ENCODE measurements at regions not wholly inside any gene's neighbourhood (a gene's known extent, or its start where the extent isn't known, plus 50 kb on each side); places are given as distances from the start of the nearest gene placed in this dataset.

- H3K4me3 Mint-ChIP-seq, result no peak overlapping the region
- no peaks in the 10 kb centered on the region for H3K27me3 Mint-ChIP-seq (ENCODE audit: low read depth, poor library complexity)
- H3K36me3 Mint-ChIP-seq (ENCODE audit: low read depth), result no peaks in the 10 kb centered on the region
- H3K4me1 Mint-ChIP-seq, result peaks cover 5% of the 10 kb centered on the region
- TF ChIP-seq CTCF (IDR thresholded peaks at IDR 0.05), result no peak
- no peak for DNase-seq
- H3K27ac Mint-ChIP-seq, result peak overlapping the region; percentile 89
- no peaks in the 10 kb centered on the region for H3K9me3 Mint-ChIP-seq
These were observed 65.6 kb downstream of the UFM1 start for GRCh38 chr13:38415233-38415632.

GRCh38 chr13:38417241-38417640, 67.6 kb downstream of the UFM1 start:
- H3K27ac Mint-ChIP-seq, result no peak overlapping the region
- H3K27me3 Mint-ChIP-seq (ENCODE audit: low read depth, poor library complexity), result no peaks in the 10 kb centered on the region
- H3K36me3 Mint-ChIP-seq (ENCODE audit: low read depth), result no peaks in the 10 kb centered on the region
- no peak for DNase-seq
- H3K4me1 Mint-ChIP-seq, result peaks cover 5% of the 10 kb centered on the region
- H3K9me3 Mint-ChIP-seq, result no peaks in the 10 kb centered on the region
- no peak for TF ChIP-seq CTCF (IDR thresholded peaks at IDR 0.05)
- H3K4me3 Mint-ChIP-seq, result no peak overlapping the region

- Mint-ChIP-seq H3K4me3 (no peak overlapping the region), H3K27me3 (ENCODE audit: low read depth, poor library complexity) (no peaks in the 10 kb centered on the region), H3K9me3 (no peaks in the 10 kb centered on the region), H3K4me1 (peaks cover 5% of the 10 kb centered on the region), H3K36me3 (ENCODE audit: low read depth) (no peaks in the 10 kb centered on the region), H3K27ac (no peak overlapping the region)
- TF ChIP-seq CTCF (IDR thresholded peaks at IDR 0.05), result peak; percentile 40
- no peak for DNase-seq
These were observed 68.1 kb downstream of the UFM1 start for GRCh38 chr13:38417727-38418126.

- Mint-ChIP-seq H3K4me3 (no peak overlapping the region), H3K4me1 (peaks cover 5% of the 10 kb centered on the region), H3K27ac (no peak overlapping the region), H3K9me3 (no peaks in the 10 kb centered on the region), H3K36me3 (ENCODE audit: low read depth) (no peaks in the 10 kb centered on the region), H3K27me3 (ENCODE audit: low read depth, poor library complexity) (no peaks in the 10 kb centered on the region)
- no peak for DNase-seq
- TF ChIP-seq CTCF (IDR thresholded peaks at IDR 0.05), result no peak
These were observed 68.6 kb downstream of the UFM1 start for GRCh38 chr13:38418286-38418685.

GRCh38 chr13:38419312-38419873, 69.7 kb downstream of the UFM1 start:
- no peak for TF ChIP-seq CTCF (IDR thresholded peaks at IDR 0.05)
- no peaks in the 10 kb centered on the region for H3K9me3 Mint-ChIP-seq
- no peak overlapping the region for H3K27ac Mint-ChIP-seq
- no peak overlapping the region for H3K4me3 Mint-ChIP-seq
- DNase-seq, result no peak
- no peaks in the 10 kb centered on the region for H3K27me3 Mint-ChIP-seq (ENCODE audit: low read depth, poor library complexity)
- no peaks in the 10 kb centered on the region for H3K36me3 Mint-ChIP-seq (ENCODE audit: low read depth)
- H3K4me1 Mint-ChIP-seq, result peaks cover 5% of the 10 kb centered on the region

Measured in nephron progenitor cell (in vitro differentiated cells).